SK-N-SH (cell line): ENCODE measurements at regions not wholly inside any gene's neighbourhood (a gene's known extent, or its start where the extent isn't known, plus 50 kb on each side); places are given as distances from the start of the nearest gene placed in this dataset.

Experiments
- CTCF ChIP-seq: fragments of 200-600 bp; sonication (generic); IDR thresholded peaks from 2 replicates; pipeline ENCODE4 v1.6.1; 2017; ENCODE audit warnings: antibody characterized with exemption, mild to moderate bottlenecking, moderate library complexity
- EP300 ChIP-seq, 2 experiments: IDR thresholded peaks; 2 replicates each; pipeline versions ENCODE4 v1.4.0 to v1.6.1; 2012; ENCODE audit warnings: borderline replicate concordance in 1 of 2, low read depth in 1 of 2, low read length in 1 of 2
- NRF1 ChIP-seq: IDR thresholded peaks from 2 replicates; pipeline ENCODE4 v1.6.1; 2012; ENCODE audit warnings: low read depth, mild to moderate bottlenecking, low read length
- POLR2AphosphoS5 ChIP-seq: IDR thresholded peaks from 2 replicates; pipeline ENCODE4 v1.6.1; 2012; ENCODE audit warnings: low read depth, low read length
- SIN3A ChIP-seq: IDR thresholded peaks from 2 replicates; pipeline ENCODE4 v1.6.1; 2012; ENCODE audit warnings: low read depth, mild to moderate bottlenecking, low read length, moderate library complexity, borderline replicate concordance

DNA sequence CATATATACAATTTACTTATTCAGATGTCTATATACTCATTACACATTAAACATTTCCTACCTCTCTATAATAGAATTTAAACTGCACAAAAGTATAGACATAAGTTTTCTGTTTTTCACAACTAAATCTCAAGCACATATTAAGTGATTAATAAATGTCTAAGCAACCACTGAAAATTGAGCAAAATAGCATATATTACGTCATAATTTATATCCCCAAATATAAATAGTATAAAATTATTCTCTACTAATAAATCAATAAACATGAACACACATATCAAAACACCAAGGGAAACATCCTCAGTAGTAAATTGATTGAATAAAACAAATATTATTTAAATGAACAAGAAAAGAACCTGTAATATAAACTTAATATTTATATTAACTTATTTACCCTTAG, 865.1 kb downstream of the CDH18 start:
- TF ChIP-seq NRF1 (no peak), CTCF (no peak), POLR2AphosphoS5 (no peak), SIN3A (no peak), EP300 (IDR thresholded peaks at IDR 0.05; ENCODE audit: borderline replicate concordance in 1 of 2, low read depth in 1 of 2, low read length in 1 of 2) (no peak)
